ENCODE measurements at regions not wholly inside any gene's neighbourhood (a gene's known extent, or its start where the extent isn't known, plus 50 kb on each side); places are given as distances from the start of the nearest gene placed in this dataset.

DNA sequence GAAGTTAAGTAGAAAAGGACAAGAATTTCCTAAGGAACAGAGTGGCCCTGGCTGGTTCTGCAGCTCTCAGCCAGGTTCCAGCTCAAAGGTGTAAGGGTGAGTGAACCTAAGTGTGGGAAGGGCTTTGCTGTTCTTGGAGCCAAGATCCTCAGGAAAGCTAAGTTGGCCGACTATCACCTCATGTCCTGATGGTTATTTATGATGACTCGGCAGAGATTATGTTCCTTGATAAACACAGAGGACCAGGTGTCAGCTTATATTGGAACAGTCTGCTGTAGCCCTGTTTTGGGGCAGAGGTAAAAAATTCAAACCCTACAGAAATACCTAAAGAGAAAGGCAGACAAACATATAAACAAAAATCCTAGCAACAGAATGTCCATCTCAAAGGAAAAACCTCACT is 128.5 kb downstream of the TBX3 start:
- TF ChIP-seq, protein P1, sequence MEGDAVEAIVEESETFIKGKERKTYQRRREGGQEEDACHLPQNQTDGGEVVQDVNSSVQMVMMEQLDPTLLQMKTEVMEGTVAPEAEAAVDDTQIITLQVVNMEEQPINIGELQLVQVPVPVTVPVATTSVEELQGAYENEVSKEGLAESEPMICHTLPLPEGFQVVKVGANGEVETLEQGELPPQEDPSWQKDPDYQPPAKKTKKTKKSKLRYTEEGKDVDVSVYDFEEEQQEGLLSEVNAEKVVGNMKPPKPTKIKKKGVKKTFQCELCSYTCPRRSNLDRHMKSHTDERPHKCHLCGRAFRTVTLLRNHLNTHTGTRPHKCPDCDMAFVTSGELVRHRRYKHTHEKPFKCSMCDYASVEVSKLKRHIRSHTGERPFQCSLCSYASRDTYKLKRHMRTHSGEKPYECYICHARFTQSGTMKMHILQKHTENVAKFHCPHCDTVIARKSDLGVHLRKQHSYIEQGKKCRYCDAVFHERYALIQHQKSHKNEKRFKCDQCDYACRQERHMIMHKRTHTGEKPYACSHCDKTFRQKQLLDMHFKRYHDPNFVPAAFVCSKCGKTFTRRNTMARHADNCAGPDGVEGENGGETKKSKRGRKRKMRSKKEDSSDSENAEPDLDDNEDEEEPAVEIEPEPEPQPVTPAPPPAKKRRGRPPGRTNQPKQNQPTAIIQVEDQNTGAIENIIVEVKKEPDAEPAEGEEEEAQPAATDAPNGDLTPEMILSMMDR (IDR thresholded peaks at IDR 0.05; ENCODE audit: control extremely low read depth, extremely low read depth) = no peak
- no peak overlapping the region for H3K9ac ChIP-seq (ENCODE audit: insufficient read depth in 1 of 2, low read length in 2 of 2)
- no peaks in the 10 kb centered on the region for H3K36me3 ChIP-seq (ENCODE audit: control insufficient read depth in 4 of 4, insufficient read depth in 4 of 4, low read length in 4 of 4)
- no peak for DNase-seq
- H3K9me3 ChIP-seq (ENCODE audit: control insufficient read depth in 4 of 4, insufficient read depth in 3 of 4, low read length in 3 of 4) = no peaks in the 10 kb centered on the region
- no peaks in the 10 kb centered on the region for H3K4me1 ChIP-seq (ENCODE audit: control insufficient read depth in 5 of 5, insufficient read depth in 5 of 5, low read length in 5 of 5)
- no peaks in the 10 kb centered on the region for H3K27me3 ChIP-seq (ENCODE audit: control insufficient read depth in 3 of 3, insufficient read depth in 3 of 3, low read length in 2 of 3)
- H3K27ac ChIP-seq (ENCODE audit: low read depth in 1 of 2, low read length in 1 of 2) = no peak overlapping the region
- no peak for ATAC-seq (ENCODE audit: insufficient read depth, low FRiP score)
- no peak overlapping the region for H3K4me3 ChIP-seq
- 54 to 67% methylated on average over 2 of the region's 2 CpGs for WGBS, 2 donors

DNA sequence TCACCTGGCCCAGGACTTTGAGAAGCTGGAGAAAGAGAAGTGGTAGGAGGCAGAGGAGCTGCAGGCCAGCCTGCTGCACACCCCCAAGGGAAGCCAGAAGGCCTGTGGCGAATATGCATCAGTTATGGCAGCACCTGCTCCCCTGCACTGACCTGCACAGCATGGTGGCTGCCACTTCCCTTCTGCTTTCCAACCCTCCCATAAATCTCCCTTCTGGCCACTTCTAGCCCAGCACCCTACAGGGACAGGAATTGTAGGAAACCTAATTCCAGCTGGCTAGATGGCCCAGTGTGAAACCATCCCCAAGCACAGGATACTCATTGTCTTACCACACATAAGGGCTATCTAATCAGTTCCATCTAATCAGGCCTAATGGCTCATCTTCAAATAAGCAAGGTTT is 136.3 kb downstream of the TBX3 start:
- Histone ChIP-seq H3K27ac (ENCODE audit: low read depth in 1 of 2, low read length in 1 of 2) (no peak overlapping the region), H3K4me3 (no peak overlapping the region), H3K4me1 (ENCODE audit: control insufficient read depth in 5 of 5, insufficient read depth in 5 of 5, low read length in 5 of 5) (no peaks in the 10 kb centered on the region), H3K9ac (ENCODE audit: insufficient read depth in 1 of 2, low read length in 2 of 2) (no peak overlapping the region), H3K27me3 (ENCODE audit: control insufficient read depth in 3 of 3, insufficient read depth in 3 of 3, low read length in 2 of 3) (no peaks in the 10 kb centered on the region), H3K36me3 (ENCODE audit: control insufficient read depth in 4 of 4, insufficient read depth in 4 of 4, low read length in 4 of 4) (no peaks in the 10 kb centered on the region), H3K9me3 (ENCODE audit: control insufficient read depth in 4 of 4, insufficient read depth in 3 of 4, low read length in 3 of 4) (no peaks in the 10 kb centered on the region)
- DNase-seq = no peak
- WGBS, 2 donors = 69 to 84% methylated on average over 1 of the region's 1 CpG
- TF ChIP-seq, protein P1 (IDR thresholded peaks at IDR 0.05; ENCODE audit: control extremely low read depth, extremely low read depth) = no peak
- no peak for ATAC-seq (ENCODE audit: insufficient read depth, low FRiP score)

DNA sequence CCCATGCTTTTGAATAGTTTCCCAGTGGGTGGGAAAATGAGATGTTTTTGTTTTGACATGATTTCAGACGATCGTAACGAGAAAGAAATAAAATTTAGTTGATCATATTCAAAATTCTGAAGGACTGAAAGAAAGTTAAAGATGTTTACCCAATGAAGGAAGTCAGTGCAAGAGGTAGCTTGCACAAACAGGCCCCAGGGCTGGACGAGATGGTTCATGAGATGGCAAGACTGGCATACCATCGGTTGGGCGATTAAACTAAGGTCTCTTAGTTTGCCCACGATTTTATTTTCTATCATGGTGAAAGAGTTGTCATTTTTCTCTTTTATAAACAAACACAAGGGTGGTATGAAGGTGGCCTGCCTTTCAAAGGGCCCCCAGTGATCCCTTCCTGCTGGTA is 124.5 kb upstream of the TBX5 start:
- WGBS, 2 donors = 58 to 72% methylated on average over 7 of the region's 7 CpGs
- no peaks in the 10 kb centered on the region for H3K9me3 ChIP-seq (ENCODE audit: control insufficient read depth in 4 of 4, insufficient read depth in 3 of 4, low read length in 3 of 4)
- H3K27me3 ChIP-seq (ENCODE audit: control insufficient read depth in 3 of 3, insufficient read depth in 3 of 3, low read length in 2 of 3) = no peaks in the 10 kb centered on the region
- no peak overlapping the region for H3K4me3 ChIP-seq
- ATAC-seq (ENCODE audit: insufficient read depth, low FRiP score) = no peak
- H3K27ac ChIP-seq (ENCODE audit: low read depth in 1 of 2, low read length in 1 of 2) = no peak overlapping the region
- H3K9ac ChIP-seq (ENCODE audit: insufficient read depth in 1 of 2, low read length in 2 of 2) = no peak overlapping the region
- no peak for DNase-seq
- H3K36me3 ChIP-seq (ENCODE audit: control insufficient read depth in 4 of 4, insufficient read depth in 4 of 4, low read length in 4 of 4) = no peaks in the 10 kb centered on the region
- no peaks in the 10 kb centered on the region for H3K4me1 ChIP-seq (ENCODE audit: control insufficient read depth in 5 of 5, insufficient read depth in 5 of 5, low read length in 5 of 5)
- TF ChIP-seq, protein P1 (IDR thresholded peaks at IDR 0.05; ENCODE audit: control extremely low read depth, extremely low read depth) = no peak

DNA sequence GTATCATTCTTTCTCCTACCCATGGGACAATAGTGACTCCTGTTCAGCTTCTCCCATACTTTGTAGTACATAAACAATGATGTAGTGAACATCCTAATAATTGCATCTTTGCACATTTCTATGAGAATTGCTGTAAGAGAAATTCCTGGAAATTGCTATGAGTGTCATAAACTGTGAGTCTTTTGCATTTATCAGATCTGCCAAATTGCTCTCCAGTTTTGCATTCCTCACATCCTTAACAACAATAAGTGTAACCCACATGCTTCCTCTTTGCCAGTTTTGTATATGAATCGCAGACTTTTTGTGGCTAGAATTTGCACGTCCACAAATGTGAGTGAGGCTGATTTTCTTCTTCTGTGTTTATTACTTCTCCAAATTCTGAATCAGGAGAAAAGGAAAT is 124.0 kb upstream of the TBX5 start:
- Histone ChIP-seq H3K36me3 (ENCODE audit: control insufficient read depth in 4 of 4, insufficient read depth in 4 of 4, low read length in 4 of 4) (no peaks in the 10 kb centered on the region), H3K4me1 (ENCODE audit: control insufficient read depth in 5 of 5, insufficient read depth in 5 of 5, low read length in 5 of 5) (no peaks in the 10 kb centered on the region), H3K9me3 (ENCODE audit: control insufficient read depth in 4 of 4, insufficient read depth in 3 of 4, low read length in 3 of 4) (no peaks in the 10 kb centered on the region), H3K27me3 (ENCODE audit: control insufficient read depth in 3 of 3, insufficient read depth in 3 of 3, low read length in 2 of 3) (no peaks in the 10 kb centered on the region), H3K4me3 (no peak overlapping the region), H3K9ac (ENCODE audit: insufficient read depth in 1 of 2, low read length in 2 of 2) (no peak overlapping the region), H3K27ac (ENCODE audit: low read depth in 1 of 2, low read length in 1 of 2) (no peak overlapping the region)
- 19 to 38% methylated on average over 2 of the region's 2 CpGs for WGBS, 2 donors
- DNase-seq = peak in 1 of 3 donors; percentile 15
- no peak for ATAC-seq (ENCODE audit: insufficient read depth, low FRiP score)
- TF ChIP-seq, protein P1 (IDR thresholded peaks at IDR 0.05; ENCODE audit: control extremely low read depth, extremely low read depth) = no peak
